ENCODE measurements at regions not wholly inside any gene's neighbourhood (a gene's known extent, or its start where the extent isn't known, plus 50 kb on each side); places are given as distances from the start of the nearest gene placed in this dataset.

GRCh38 chr4:45750721-45751120 is 373.1 kb downstream of the GABRG1 start:
- no peak for ATAC-seq (ENCODE audit: low read depth)
- Mint-ChIP-seq H3K9me3 (peaks cover 2% of the 10 kb centered on the region), H3K36me3 (no peaks in the 10 kb centered on the region), H3K27ac (no peak overlapping the region), H3K4me1 (no peaks in the 10 kb centered on the region), H3K27me3 (no peaks in the 10 kb centered on the region), H3K4me3 (no peak overlapping the region)
- POLR2A ChIA-PET = no interaction called here
- DNase-seq = no peak

GRCh38 chr4:45745741-45746140 is 378.1 kb downstream of the GABRG1 start:
- POLR2A ChIA-PET = no interaction called here
- Mint-ChIP-seq H3K27me3 (no peaks in the 10 kb centered on the region), H3K36me3 (no peaks in the 10 kb centered on the region), H3K27ac (no peak overlapping the region), H3K4me3 (no peak overlapping the region), H3K9me3 (peaks cover 8% of the 10 kb centered on the region), H3K4me1 (no peaks in the 10 kb centered on the region)
- no peak for ATAC-seq (ENCODE audit: low read depth)
- DNase-seq = no peak

GRCh38 chr4:45741897-45742296 is 382.0 kb downstream of the GABRG1 start:
- Mint-ChIP-seq H3K27me3 (no peaks in the 10 kb centered on the region), H3K27ac (no peak overlapping the region), H3K36me3 (no peaks in the 10 kb centered on the region), H3K9me3 (peaks cover 15% of the 10 kb centered on the region), H3K4me1 (no peaks in the 10 kb centered on the region), H3K4me3 (no peak overlapping the region)
- POLR2A ChIA-PET = no interaction called here
- DNase-seq (no peak), ATAC-seq (ENCODE audit: low read depth) (no peak)

DNA sequence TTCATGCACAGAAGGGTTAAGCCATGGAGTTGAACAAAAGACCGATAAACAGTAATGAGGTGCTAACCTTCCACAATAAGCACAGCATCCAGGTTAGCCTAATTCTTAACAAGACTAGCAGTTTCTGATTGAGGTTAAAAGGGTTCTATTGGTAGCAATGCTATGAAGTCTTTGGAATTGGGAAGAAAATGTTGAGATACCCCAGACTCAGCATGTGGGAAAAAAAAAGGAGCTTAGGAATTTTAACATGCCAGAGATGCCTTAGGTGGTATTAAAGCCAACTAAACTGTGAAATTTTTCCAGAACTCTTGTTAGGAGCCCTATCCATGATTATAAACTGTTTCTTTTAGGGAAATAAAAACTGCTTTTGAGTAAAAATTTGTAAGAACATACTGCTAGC is 391.7 kb downstream of the GABRG1 start:
- Mint-ChIP-seq H3K9me3 (peaks cover 2% of the 10 kb centered on the region), H3K4me3 (no peak overlapping the region), H3K4me1 (no peaks in the 10 kb centered on the region), H3K27ac (no peak overlapping the region), H3K36me3 (no peaks in the 10 kb centered on the region), H3K27me3 (no peaks in the 10 kb centered on the region)
- ATAC-seq (ENCODE audit: low read depth) = no peak
- POLR2A ChIA-PET = no interaction called here
- no peak for DNase-seq

DNA sequence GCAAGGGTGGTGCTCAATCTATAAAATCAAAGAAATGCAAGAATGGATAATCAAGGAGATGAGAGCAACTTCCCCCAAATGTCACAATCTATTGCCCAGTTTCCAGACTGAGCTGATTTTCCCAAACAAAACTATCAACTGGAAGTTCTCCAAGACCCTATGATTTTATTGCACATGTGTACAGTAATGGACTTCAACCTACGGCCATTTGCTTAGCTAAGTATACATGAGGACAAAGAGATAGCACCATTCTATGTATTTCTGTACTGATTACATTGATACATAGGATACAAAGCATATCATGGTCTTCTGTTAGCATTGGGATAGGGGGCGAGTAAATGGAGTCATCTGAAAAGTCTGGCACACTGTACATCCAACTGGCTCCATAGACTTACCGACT is 407.8 kb downstream of the GABRG1 start:
- Mint-ChIP-seq H3K27me3 (no peaks in the 10 kb centered on the region), H3K9me3 (peaks cover 9% of the 10 kb centered on the region), H3K27ac (no peak overlapping the region), H3K4me3 (no peak overlapping the region), H3K4me1 (no peaks in the 10 kb centered on the region), H3K36me3 (no peaks in the 10 kb centered on the region)
- POLR2A ChIA-PET = no interaction called here
- no peak for ATAC-seq (ENCODE audit: low read depth)
- no peak for DNase-seq

DNA sequence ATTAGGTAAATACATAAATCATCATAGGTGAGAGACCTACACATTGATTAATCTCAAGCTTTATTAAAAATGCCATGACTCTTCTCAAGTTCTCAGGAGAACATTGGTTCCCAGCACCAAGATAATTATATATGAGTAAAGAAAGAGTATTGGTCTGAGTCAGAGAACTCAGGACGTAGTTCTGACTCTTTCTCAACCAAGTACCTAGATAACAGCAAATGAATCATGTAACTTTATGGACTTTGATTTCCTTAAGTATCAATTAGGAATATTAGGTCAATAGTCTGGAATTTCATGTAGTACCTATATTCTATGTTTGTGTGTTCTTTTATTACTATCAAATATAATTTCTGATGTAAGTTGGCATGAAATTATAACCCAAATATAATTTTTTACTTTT is 409.9 kb downstream of the GABRG1 start:
- DNase-seq (no peak), ATAC-seq (ENCODE audit: low read depth) (no peak)
- Mint-ChIP-seq H3K4me1 (no peaks in the 10 kb centered on the region), H3K9me3 (peaks cover 9% of the 10 kb centered on the region), H3K36me3 (no peaks in the 10 kb centered on the region), H3K27me3 (no peaks in the 10 kb centered on the region), H3K4me3 (no peak overlapping the region), H3K27ac (no peak overlapping the region)
- POLR2A ChIA-PET = no interaction called here

DNA sequence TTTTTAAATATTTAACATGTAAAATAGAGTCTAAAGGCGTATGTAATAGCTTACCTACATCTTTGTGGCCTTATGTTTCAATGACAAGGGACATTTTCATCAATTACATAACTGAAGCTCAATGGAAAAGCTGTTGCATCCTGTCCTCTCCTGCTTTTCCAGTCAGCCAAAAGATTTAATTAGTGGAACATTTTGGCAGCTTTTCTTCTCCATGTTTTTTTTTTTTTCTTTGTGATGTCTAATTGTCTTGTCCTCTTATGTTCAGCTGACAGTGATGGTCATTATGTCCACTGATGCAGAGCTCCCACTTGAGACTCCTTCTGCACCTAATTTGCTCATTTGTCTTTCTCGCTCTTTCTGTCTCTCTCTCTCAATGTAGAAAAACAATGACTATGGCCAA is 422.2 kb downstream of the GABRG1 start:
- DNase-seq = no peak
- Mint-ChIP-seq H3K36me3 (no peaks in the 10 kb centered on the region), H3K4me3 (no peak overlapping the region), H3K4me1 (no peaks in the 10 kb centered on the region), H3K27ac (no peak overlapping the region), H3K9me3 (peaks cover 12% of the 10 kb centered on the region), H3K27me3 (no peaks in the 10 kb centered on the region)
- no peak for ATAC-seq (ENCODE audit: low read depth)
- POLR2A ChIA-PET = no interaction called here

DNA sequence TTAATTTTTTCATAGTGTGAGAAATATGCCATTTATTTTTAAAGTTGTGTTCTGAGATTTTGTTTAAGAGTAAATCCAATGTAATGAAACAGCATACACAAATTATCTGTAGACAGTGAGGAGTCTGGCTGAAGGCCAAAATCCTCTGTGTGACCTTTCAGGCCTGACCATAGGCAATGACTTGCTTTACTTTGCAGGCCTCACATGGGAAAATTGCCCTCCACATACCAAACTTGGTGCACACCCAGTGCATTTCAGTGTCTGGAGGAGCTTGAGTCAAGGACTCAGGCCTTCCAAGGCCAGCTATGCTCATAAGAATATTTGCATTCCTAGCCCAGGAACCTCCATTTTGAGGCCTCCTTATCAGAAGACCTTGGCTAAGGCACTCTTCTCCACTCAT is 430.1 kb downstream of the GABRG1 start:
- no peaks in the 10 kb centered on the region for H3K27me3 Mint-ChIP-seq
- H3K27ac Mint-ChIP-seq = no peak overlapping the region

DNA sequence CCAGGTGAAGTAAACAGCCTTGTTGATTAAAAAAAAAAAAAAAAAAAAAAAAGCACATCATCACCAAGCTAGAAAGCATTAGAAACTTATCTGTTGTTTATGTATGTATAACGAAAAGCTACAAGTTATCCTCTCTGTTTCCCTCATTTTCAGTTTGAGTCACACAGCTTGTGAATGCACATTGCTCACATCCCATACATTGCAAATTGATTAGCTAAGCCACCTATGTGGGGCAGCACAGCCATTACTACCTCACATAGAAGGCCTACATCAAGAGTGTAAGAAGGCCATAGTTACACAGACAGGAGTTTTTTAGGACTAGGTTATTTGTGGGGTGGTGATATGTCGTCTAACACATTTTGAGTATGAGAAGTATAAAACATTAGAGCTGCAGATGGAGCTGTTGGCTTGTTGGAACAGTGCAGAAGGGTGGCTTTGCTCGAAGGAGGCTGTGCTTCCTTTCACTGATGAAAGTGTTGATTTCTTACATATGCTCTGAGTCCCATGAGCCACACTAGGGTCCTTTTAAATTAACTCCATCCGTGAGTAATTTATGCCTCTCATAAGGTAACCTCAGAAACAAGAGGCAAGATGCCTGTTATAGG is 431.6 kb downstream of the GABRG1 start:
- no peaks in the 10 kb centered on the region for H3K36me3 Mint-ChIP-seq
- ATAC-seq (ENCODE audit: low read depth) = no peak

More for the DNA sequence above, 430.1 kb downstream of the GABRG1 start:
- DNase-seq (no peak), ATAC-seq (ENCODE audit: low read depth) (no peak)
- no peak overlapping the region for H3K4me3 Mint-ChIP-seq
- no peaks in the 10 kb centered on the region for H3K36me3 Mint-ChIP-seq
- peaks cover 6% of the 10 kb centered on the region for H3K9me3 Mint-ChIP-seq
- H3K4me1 Mint-ChIP-seq = no peaks in the 10 kb centered on the region
- POLR2A ChIA-PET = no interaction called here

DNA sequence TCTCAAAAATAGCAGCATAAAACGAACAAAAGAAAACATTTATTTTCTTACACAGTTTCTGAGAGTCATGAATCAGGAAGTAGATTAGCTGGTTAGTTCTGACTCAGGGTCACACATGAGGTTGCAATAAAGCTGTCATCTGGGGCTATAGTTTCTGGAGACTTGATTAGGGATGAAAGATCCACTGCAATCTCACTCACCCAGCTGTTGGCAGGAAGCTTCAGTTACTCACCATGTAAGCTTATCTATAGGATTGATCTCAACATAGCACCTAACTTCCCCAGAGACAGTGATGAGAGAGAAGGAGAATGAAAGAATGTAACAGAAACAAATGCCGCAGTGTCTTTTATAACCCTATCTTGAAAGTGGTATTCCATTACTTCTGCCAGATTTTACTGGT is 435.5 kb downstream of the GABRG1 start:
- no peak overlapping the region for H3K4me3 Mint-ChIP-seq
- DNase-seq = no peak
- no peaks in the 10 kb centered on the region for H3K36me3 Mint-ChIP-seq
- ATAC-seq (ENCODE audit: low read depth) = no peak
- POLR2A ChIA-PET = no interaction called here
- no peaks in the 10 kb centered on the region for H3K4me1 Mint-ChIP-seq
- no peak overlapping the region for H3K27ac Mint-ChIP-seq
- H3K9me3 Mint-ChIP-seq = peaks cover 7% of the 10 kb centered on the region
- H3K27me3 Mint-ChIP-seq = no peaks in the 10 kb centered on the region

More for the DNA sequence above, 431.6 kb downstream of the GABRG1 start:
- DNase-seq = no peak
- POLR2A ChIA-PET = no interaction called here
- peaks cover 4% of the 10 kb centered on the region for H3K9me3 Mint-ChIP-seq
- no peak overlapping the region for H3K27ac Mint-ChIP-seq
- H3K4me3 Mint-ChIP-seq = no peak overlapping the region
- H3K27me3 Mint-ChIP-seq = no peaks in the 10 kb centered on the region
- no peaks in the 10 kb centered on the region for H3K4me1 Mint-ChIP-seq

DNA sequence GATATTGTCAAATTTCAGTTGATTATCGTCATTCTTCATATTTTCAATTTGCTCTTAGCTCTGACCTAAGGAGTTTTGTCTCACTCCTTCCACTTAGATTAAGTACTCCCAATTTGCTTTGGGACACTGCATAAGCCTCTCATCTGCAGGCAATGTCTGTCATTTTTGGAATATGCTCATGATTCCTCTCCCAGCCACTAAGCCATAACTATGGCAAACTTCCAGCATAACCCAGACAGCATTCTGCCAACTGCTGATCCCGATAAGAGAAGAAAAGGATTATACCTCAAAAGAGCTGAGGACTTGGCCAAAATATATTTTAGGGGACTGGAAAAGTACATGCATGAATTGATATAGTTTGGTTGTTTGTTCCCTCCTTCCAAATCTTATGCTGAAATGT is 444.4 kb downstream of the GABRG1 start:
- peaks cover 6% of the 10 kb centered on the region for H3K9me3 Mint-ChIP-seq
- no peak for ATAC-seq (ENCODE audit: low read depth)
- H3K36me3 Mint-ChIP-seq = no peaks in the 10 kb centered on the region
- H3K4me1 Mint-ChIP-seq = no peaks in the 10 kb centered on the region
- DNase-seq = no peak
- POLR2A ChIA-PET = no interaction called here
- H3K27me3 Mint-ChIP-seq = no peaks in the 10 kb centered on the region
- H3K27ac Mint-ChIP-seq = no peak overlapping the region
- H3K4me3 Mint-ChIP-seq = no peak overlapping the region

DNA sequence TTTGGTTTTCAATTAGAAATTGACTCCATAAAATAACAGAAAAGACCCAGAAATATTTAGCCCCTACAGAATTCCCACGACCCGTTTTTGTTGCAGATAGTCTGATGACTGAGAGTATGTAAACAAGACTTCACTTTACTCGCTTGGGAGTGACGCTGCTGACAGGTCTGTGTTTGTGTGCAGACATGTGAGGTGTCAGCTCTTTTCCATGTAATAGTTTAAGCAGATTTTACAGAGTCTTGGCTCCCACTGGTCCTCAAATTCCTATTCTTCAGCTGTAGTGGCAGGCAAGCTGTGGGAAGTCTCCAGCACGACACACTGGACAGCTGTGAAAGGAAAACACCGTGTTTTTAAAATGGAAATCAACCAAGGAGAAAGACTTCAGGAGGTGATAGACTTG is 455.7 kb downstream of the GABRG1 start:
- no peaks in the 10 kb centered on the region for H3K9me3 Mint-ChIP-seq
- DNase-seq (no peak), ATAC-seq (ENCODE audit: low read depth) (no peak)
- no peak overlapping the region for H3K4me3 Mint-ChIP-seq
- POLR2A ChIA-PET = no interaction called here
- no peaks in the 10 kb centered on the region for H3K36me3 Mint-ChIP-seq
- H3K4me1 Mint-ChIP-seq = no peaks in the 10 kb centered on the region
- no peaks in the 10 kb centered on the region for H3K27me3 Mint-ChIP-seq
- H3K27ac Mint-ChIP-seq = no peak overlapping the region

- Mint-ChIP-seq H3K27me3 (no peaks in the 10 kb centered on the region), H3K4me1 (no peaks in the 10 kb centered on the region), H3K4me3 (no peak overlapping the region), H3K27ac (no peak overlapping the region), H3K9me3 (no peaks in the 10 kb centered on the region), H3K36me3 (no peaks in the 10 kb centered on the region)
- DNase-seq = no peak
- no peak for ATAC-seq (ENCODE audit: low read depth)
- POLR2A ChIA-PET = no interaction called here
Measured at GRCh38 chr4:45663628-45664081, 460.2 kb downstream of the GABRG1 start.

DNA sequence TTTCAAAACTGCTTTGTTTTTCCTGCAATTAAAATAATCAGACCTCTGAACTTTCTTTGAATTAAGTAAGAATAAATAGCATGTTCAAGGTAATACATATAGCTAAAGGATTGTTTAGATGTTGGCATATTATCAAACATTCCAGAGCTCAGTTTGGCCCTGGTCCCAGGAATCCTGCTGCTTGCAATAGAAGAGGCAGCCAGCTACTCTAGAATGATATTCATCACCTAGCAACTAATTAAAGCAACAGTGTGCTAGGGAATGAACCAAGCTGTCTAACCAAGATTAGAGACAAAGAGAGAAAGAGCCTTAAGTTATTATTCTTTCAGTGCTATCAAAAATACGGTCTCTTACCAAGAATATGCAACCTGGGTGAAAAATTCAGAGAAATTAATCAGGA is 460.9 kb downstream of the GABRG1 start:
- H3K27ac Mint-ChIP-seq = no peak overlapping the region
- ATAC-seq (ENCODE audit: low read depth) (no peak), DNase-seq (no peak)
- POLR2A ChIA-PET = no interaction called here
- no peak overlapping the region for H3K4me3 Mint-ChIP-seq
- no peaks in the 10 kb centered on the region for H3K27me3 Mint-ChIP-seq
- no peaks in the 10 kb centered on the region for H3K36me3 Mint-ChIP-seq
- H3K4me1 Mint-ChIP-seq = no peaks in the 10 kb centered on the region
- H3K9me3 Mint-ChIP-seq = no peaks in the 10 kb centered on the region

- no peaks in the 10 kb centered on the region for H3K36me3 Mint-ChIP-seq
- ATAC-seq (ENCODE audit: low read depth) (no peak), DNase-seq (no peak)
- POLR2A ChIA-PET = no interaction called here
- H3K27ac Mint-ChIP-seq = no peak overlapping the region
- H3K9me3 Mint-ChIP-seq = no peaks in the 10 kb centered on the region
- no peaks in the 10 kb centered on the region for H3K4me1 Mint-ChIP-seq
- no peak overlapping the region for H3K4me3 Mint-ChIP-seq
- H3K27me3 Mint-ChIP-seq = no peaks in the 10 kb centered on the region
Measured at GRCh38 chr4:45661893-45662292, 462.0 kb downstream of the GABRG1 start.
